Body of pancreas (tissue), 4 donors: ENCODE measurements at regions not wholly inside any gene's neighbourhood (a gene's known extent, or its start where the extent isn't known, plus 50 kb on each side); places are given as distances from the start of the nearest gene placed in this dataset.

Source experiments
- ATAC-seq: fragments of 150-250 bp; one replicate; pipeline ENCODE4 v1.9.1; 2016
- DNase-seq, 4 donors: peaks; one replicate each; pipeline ENCODE4 v3.0.0-alpha.2; 2019
- H3K27ac ChIP-seq, 4 donors: fragments of 200-600 bp; sonication (generic); 1 replicate in 3 of 4; 2 replicates in 1 of 4; pipeline versions ENCODE4 v1.5.1 to v1.6.1; 2016 to 2019; ENCODE audit warnings: mild to moderate bottlenecking in 1 of 4, mixed read lengths in 1 of 4, moderate library complexity in 1 of 4
- H3K27me3 ChIP-seq, 2 donors: fragments of 200-600 bp; sonication (generic); one replicate each; pipeline ENCODE4 v1.6.0; 2016; ENCODE audit warnings: mild to moderate bottlenecking in 1 of 2
- H3K36me3 ChIP-seq, 2 donors: fragments of 200-600 bp; sonication (generic); replicated peaks in 1 of 2; 2 replicates each; pipeline ENCODE4 v1.5.1; 2016; ENCODE audit warnings: low read depth in 2 of 2; ENCODE audit not compliant: insufficient read depth in 1 of 2
- H3K4me1 ChIP-seq: fragments of 200-600 bp; sonication (generic); one replicate; pipeline ENCODE4 v1.6.0; 2016
- H3K4me3 ChIP-seq, 2 donors: fragments of 200-600 bp; sonication (generic); 1 replicate in 1 of 2; 2 replicates in 1 of 2; pipeline ENCODE4 v1.5.1; 2016 to 2019
- H3K9me3 ChIP-seq, 3 donors: fragments of 200-600 bp; sonication (generic); 1 replicate in 2 of 3; 2 replicates in 1 of 3; pipeline ENCODE4 v1.5.1; 2016
- CTCF ChIP-seq, 7 experiments: fragments of 450-650 bp in 4 of 7; fragments of 200-600 bp in 3 of 7; sonication (generic) in 3 of 7; IDR thresholded peaks; one replicate each; pipeline ENCODE4 v1.5.1; 2016 to 2019; ENCODE audit warnings: antibody characterized with exemption in 7 of 7
- POLR2A ChIP-seq, 3 donors: fragments of 450-650 bp; IDR thresholded peaks; one replicate each; pipeline ENCODE4 v1.6.1; 2016; ENCODE audit warnings: antibody characterized with exemption in 3 of 3, mild to moderate bottlenecking in 2 of 3
- WGBS, 2 donors: methylation state at CpG; one replicate each; pipeline ENCODE4 v1.1.5; 2017; 5-methylcytosine and 5-hydroxymethylcytosine counted together
- intact Hi-C: fragments of 100-400 bp; cut with DNase I; formaldehyde crosslinking; loops from one replicate; pipeline ENCODE4 v1.15.1; 2023

- H3K4me1 ChIP-seq = no peaks in the 10 kb centered on the region
- no peak overlapping the region for H3K27ac ChIP-seq
- no peak for DNase-seq
- H3K9me3 ChIP-seq = no peaks in the 10 kb centered on the region
- no peak for ATAC-seq
- no peaks in the 10 kb centered on the region for H3K36me3 ChIP-seq
- TF ChIP-seq POLR2A (IDR thresholded peaks at IDR 0.05) (no peak), CTCF (IDR thresholded peaks at IDR 0.05) (no peak)
- intact Hi-C loops = no loop called here
- H3K4me3 ChIP-seq = no peak overlapping the region
- H3K27me3 ChIP-seq = no peaks in the 10 kb centered on the region
Observed at GRCh38 chr3:135473449-135473848, 492.1 kb upstream of the PPP2R3A start.

- DNase-seq (no peak), ATAC-seq (no peak)
- no peaks in the 10 kb centered on the region for H3K9me3 ChIP-seq
- no peaks in the 10 kb centered on the region for H3K27me3 ChIP-seq
- 35 to 46% methylated on average over 2 of the region's 2 CpGs for WGBS, 2 donors
- no peak for TF ChIP-seq CTCF (IDR thresholded peaks at IDR 0.05)
- no peak for TF ChIP-seq POLR2A (IDR thresholded peaks at IDR 0.05)
- H3K4me1 ChIP-seq = no peaks in the 10 kb centered on the region
- no peaks in the 10 kb centered on the region for H3K36me3 ChIP-seq
- H3K27ac ChIP-seq = no peak overlapping the region
- no peak overlapping the region for H3K4me3 ChIP-seq
- intact Hi-C loops = no loop called here
Observed at GRCh38 chr3:135487261-135487660, 478.3 kb upstream of the PPP2R3A start.

- WGBS, 2 donors = 70 to 83% methylated on average over 4 of the region's 4 CpGs
- intact Hi-C loops = no loop called here
- no peaks in the 10 kb centered on the region for H3K36me3 ChIP-seq
Observed at GRCh38 chr3:135490219-135490915, 475.2 kb upstream of the PPP2R3A start.

GRCh38 chr3:135491491-135492205 is 473.9 kb upstream of the PPP2R3A start:
- WGBS, 2 donors = 53 to 60% methylated on average over 5 of the region's 5 CpGs
- DNase-seq (no peak), ATAC-seq (no peak)
- Histone ChIP-seq H3K27ac (no peak overlapping the region), H3K4me1 (no peaks in the 10 kb centered on the region), H3K27me3 (no peaks in the 10 kb centered on the region), H3K9me3 (no peaks in the 10 kb centered on the region), H3K4me3 (no peak overlapping the region), H3K36me3 (no peaks in the 10 kb centered on the region)
- no peak for TF ChIP-seq POLR2A (IDR thresholded peaks at IDR 0.05)
- no peak for TF ChIP-seq CTCF (IDR thresholded peaks at IDR 0.05)
- intact Hi-C loops = no loop called here

More at GRCh38 chr3:135490219-135490915, 475.2 kb upstream of the PPP2R3A start:
- Histone ChIP-seq H3K27ac (no peak overlapping the region), H3K9me3 (no peaks in the 10 kb centered on the region), H3K4me3 (no peak overlapping the region), H3K27me3 (no peaks in the 10 kb centered on the region), H3K4me1 (no peaks in the 10 kb centered on the region)
- ATAC-seq (no peak), DNase-seq (no peak)
- TF ChIP-seq CTCF (IDR thresholded peaks at IDR 0.05) = no peak
- TF ChIP-seq POLR2A (IDR thresholded peaks at IDR 0.05) = no peak

GRCh38 chr3:135495891-135496290 is 469.6 kb upstream of the PPP2R3A start:
- H3K27ac ChIP-seq = no peak overlapping the region
- H3K36me3 ChIP-seq = no peaks in the 10 kb centered on the region
- TF ChIP-seq POLR2A (IDR thresholded peaks at IDR 0.05) (no peak), CTCF (IDR thresholded peaks at IDR 0.05) (no peak)
- H3K4me1 ChIP-seq = no peaks in the 10 kb centered on the region
- DNase-seq (no peak), ATAC-seq (no peak)
- H3K9me3 ChIP-seq = no peaks in the 10 kb centered on the region
- H3K4me3 ChIP-seq = no peak overlapping the region
- WGBS, 2 donors = 76 to 77% methylated on average over 3 of the region's 3 CpGs
- H3K27me3 ChIP-seq = no peaks in the 10 kb centered on the region
- intact Hi-C loops = no loop called here
